ENCODE measurements at regions not wholly inside any gene's neighbourhood (a gene's known extent, or its start where the extent isn't known, plus 50 kb on each side); places are given as distances from the start of the nearest gene placed in this dataset.
"Not testable (repeated sequence)": the region's sequence is repeated elsewhere in the genome, so short reads cannot be mapped to it uniquely, and the experiment has no call there.

GRCh38 chr4:114236171-114236769 is 256.8 kb upstream of the ARSJ start:
- no peak for ATAC-seq (replicated peaks; ENCODE audit: extremely low read depth, poor library complexity, severe bottlenecking)
- no peak overlapping the region for H3K27ac Mint-ChIP-seq (ENCODE audit: low read depth)
- no peaks in the 10 kb centered on the region for H3K36me3 Mint-ChIP-seq (ENCODE audit: insufficient read depth)
- no peak for DNase-seq (ENCODE audit: low spot score in 2 of 2)
- H3K4me1 Mint-ChIP-seq = no peaks in the 10 kb centered on the region
- no peak overlapping the region for H3K4me3 Mint-ChIP-seq
- no peaks in the 10 kb centered on the region for H3K27me3 Mint-ChIP-seq
- no peaks in the 10 kb centered on the region for H3K9me3 Mint-ChIP-seq

- no peak for DNase-seq (ENCODE audit: low spot score in 2 of 2)
These were observed 258.6 kb upstream of the ARSJ start for GRCh38 chr4:114237997-114238396.

GRCh38 chr4:114249561-114249960 is 270.1 kb upstream of the ARSJ start:
- no peak for ATAC-seq (replicated peaks; ENCODE audit: extremely low read depth, poor library complexity, severe bottlenecking)
- H3K4me3 Mint-ChIP-seq = no peak overlapping the region
- no peak for DNase-seq (ENCODE audit: low spot score in 2 of 2)
- peaks cover 15% of the 10 kb centered on the region for H3K9me3 Mint-ChIP-seq
- no peaks in the 10 kb centered on the region for H3K4me1 Mint-ChIP-seq
- H3K27ac Mint-ChIP-seq (ENCODE audit: low read depth) = no peak overlapping the region
- H3K27me3 Mint-ChIP-seq = peaks cover 9% of the 10 kb centered on the region
- H3K36me3 Mint-ChIP-seq (ENCODE audit: insufficient read depth) = no peaks in the 10 kb centered on the region

More at GRCh38 chr4:114237997-114238396, 258.6 kb upstream of the ARSJ start:
- Mint-ChIP-seq H3K4me3 (no peak overlapping the region), H3K9me3 (no peaks in the 10 kb centered on the region), H3K27me3 (no peaks in the 10 kb centered on the region), H3K27ac (ENCODE audit: low read depth) (no peak overlapping the region), H3K36me3 (ENCODE audit: insufficient read depth) (no peaks in the 10 kb centered on the region), H3K4me1 (no peaks in the 10 kb centered on the region)
- ATAC-seq (replicated peaks; ENCODE audit: extremely low read depth, poor library complexity, severe bottlenecking) = no peak

- H3K36me3 Mint-ChIP-seq (ENCODE audit: insufficient read depth) = no peaks in the 10 kb centered on the region
- no peak for DNase-seq (ENCODE audit: low spot score in 2 of 2)
- no peak for ATAC-seq (replicated peaks; ENCODE audit: extremely low read depth, poor library complexity, severe bottlenecking)
- peaks cover 9% of the 10 kb centered on the region for H3K27me3 Mint-ChIP-seq
- H3K4me1 Mint-ChIP-seq = no peaks in the 10 kb centered on the region
- peaks cover 15% of the 10 kb centered on the region for H3K9me3 Mint-ChIP-seq
- H3K27ac Mint-ChIP-seq (ENCODE audit: low read depth) = no peak overlapping the region
- H3K4me3 Mint-ChIP-seq = no peak overlapping the region
These were observed 270.5 kb upstream of the ARSJ start for GRCh38 chr4:114249976-114250375.

GRCh38 chr4:114250439-114250891 is 271.0 kb upstream of the ARSJ start:
- no peak for ATAC-seq (replicated peaks; ENCODE audit: extremely low read depth, poor library complexity, severe bottlenecking)

GRCh38 chr4:114251020-114251419 is 271.6 kb upstream of the ARSJ start:
- no peak overlapping the region for H3K4me3 Mint-ChIP-seq
- no peak overlapping the region for H3K27ac Mint-ChIP-seq (ENCODE audit: low read depth)
- H3K27me3 Mint-ChIP-seq = peaks cover 9% of the 10 kb centered on the region
- H3K4me1 Mint-ChIP-seq = no peaks in the 10 kb centered on the region
- DNase-seq (ENCODE audit: low spot score in 2 of 2) (no peak), ATAC-seq (replicated peaks; ENCODE audit: extremely low read depth, poor library complexity, severe bottlenecking) (no peak)
- H3K36me3 Mint-ChIP-seq (ENCODE audit: insufficient read depth) = no peaks in the 10 kb centered on the region
- H3K9me3 Mint-ChIP-seq = peaks cover 15% of the 10 kb centered on the region

More at GRCh38 chr4:114250439-114250891, 271.0 kb upstream of the ARSJ start:
- Mint-ChIP-seq H3K4me3 (no peak overlapping the region), H3K4me1 (no peaks in the 10 kb centered on the region), H3K27me3 (peaks cover 9% of the 10 kb centered on the region), H3K9me3 (peaks cover 15% of the 10 kb centered on the region), H3K36me3 (ENCODE audit: insufficient read depth) (no peaks in the 10 kb centered on the region), H3K27ac (ENCODE audit: low read depth) (no peak overlapping the region)
- no peak for DNase-seq (ENCODE audit: low spot score in 2 of 2)

GRCh38 chr4:114252499-114252898 is 273.1 kb upstream of the ARSJ start:
- DNase-seq (ENCODE audit: low spot score in 2 of 2) = no peak
- Mint-ChIP-seq H3K27ac (ENCODE audit: low read depth) (no peak overlapping the region), H3K4me1 (no peaks in the 10 kb centered on the region), H3K9me3 (peaks cover 15% of the 10 kb centered on the region), H3K4me3 (no peak overlapping the region), H3K36me3 (ENCODE audit: insufficient read depth) (no peaks in the 10 kb centered on the region), H3K27me3 (peaks cover 9% of the 10 kb centered on the region)
- no peak for ATAC-seq (replicated peaks; ENCODE audit: extremely low read depth, poor library complexity, severe bottlenecking)

- no peaks in the 10 kb centered on the region for H3K27me3 Mint-ChIP-seq
- DNase-seq (ENCODE audit: low spot score in 2 of 2) (no peak), ATAC-seq (replicated peaks; ENCODE audit: extremely low read depth, poor library complexity, severe bottlenecking) (no peak)
- H3K36me3 Mint-ChIP-seq (ENCODE audit: insufficient read depth) = no peaks in the 10 kb centered on the region
- no peaks in the 10 kb centered on the region for H3K4me1 Mint-ChIP-seq
- H3K27ac Mint-ChIP-seq (ENCODE audit: low read depth) = no peak overlapping the region
- H3K4me3 Mint-ChIP-seq = no peak overlapping the region
- peaks cover 6% of the 10 kb centered on the region for H3K9me3 Mint-ChIP-seq
These were observed 278.1 kb upstream of the ARSJ start for GRCh38 chr4:114257501-114257900.

- H3K9me3 Mint-ChIP-seq; H3K4me3 Mint-ChIP-seq; DNase-seq (ENCODE audit: low spot score in 2 of 2); H3K27ac Mint-ChIP-seq (ENCODE audit: low read depth); ATAC-seq (replicated peaks; ENCODE audit: extremely low read depth, poor library complexity, severe bottlenecking); H3K27me3 Mint-ChIP-seq; H3K36me3 Mint-ChIP-seq (ENCODE audit: insufficient read depth); H3K4me1 Mint-ChIP-seq: not testable (repeated sequence)
These were observed 283.0 kb upstream of the ARSJ start for GRCh38 chr4:114262421-114262820.

GRCh38 chr4:114263233-114263632 is 283.8 kb upstream of the ARSJ start:
- no peaks in the 10 kb centered on the region for H3K27me3 Mint-ChIP-seq
- no peak for ATAC-seq (replicated peaks; ENCODE audit: extremely low read depth, poor library complexity, severe bottlenecking)
- H3K4me1 Mint-ChIP-seq = no peaks in the 10 kb centered on the region
- H3K36me3 Mint-ChIP-seq (ENCODE audit: insufficient read depth) = no peaks in the 10 kb centered on the region
- no peaks in the 10 kb centered on the region for H3K9me3 Mint-ChIP-seq
- no peak overlapping the region for H3K27ac Mint-ChIP-seq (ENCODE audit: low read depth)
- no peak for DNase-seq (ENCODE audit: low spot score in 2 of 2)
- no peak overlapping the region for H3K4me3 Mint-ChIP-seq

- H3K27me3 Mint-ChIP-seq = no peaks in the 10 kb centered on the region
- DNase-seq (ENCODE audit: low spot score in 2 of 2) (no peak), ATAC-seq (replicated peaks; ENCODE audit: extremely low read depth, poor library complexity, severe bottlenecking) (no peak)
- H3K4me3 Mint-ChIP-seq = no peak overlapping the region
- no peaks in the 10 kb centered on the region for H3K4me1 Mint-ChIP-seq
- H3K36me3 Mint-ChIP-seq (ENCODE audit: insufficient read depth) = no peaks in the 10 kb centered on the region
- H3K27ac Mint-ChIP-seq (ENCODE audit: low read depth) = no peak overlapping the region
- no peaks in the 10 kb centered on the region for H3K9me3 Mint-ChIP-seq
These were observed 285.0 kb upstream of the ARSJ start for GRCh38 chr4:114264452-114264851.

- Mint-ChIP-seq H3K4me3 (no peak overlapping the region), H3K36me3 (ENCODE audit: insufficient read depth) (no peaks in the 10 kb centered on the region), H3K4me1 (no peaks in the 10 kb centered on the region), H3K9me3 (no peaks in the 10 kb centered on the region), H3K27me3 (no peaks in the 10 kb centered on the region), H3K27ac (ENCODE audit: low read depth) (no peak overlapping the region)
- ATAC-seq (replicated peaks; ENCODE audit: extremely low read depth, poor library complexity, severe bottlenecking) = no peak
- no peak for DNase-seq (ENCODE audit: low spot score in 2 of 2)
These were observed 285.4 kb upstream of the ARSJ start for GRCh38 chr4:114264877-114265291.

GRCh38 chr4:114265342-114265741 is 285.9 kb upstream of the ARSJ start:
- no peaks in the 10 kb centered on the region for H3K9me3 Mint-ChIP-seq
- no peaks in the 10 kb centered on the region for H3K27me3 Mint-ChIP-seq
- ATAC-seq (replicated peaks; ENCODE audit: extremely low read depth, poor library complexity, severe bottlenecking) (no peak), DNase-seq (ENCODE audit: low spot score in 2 of 2) (no peak)
- H3K4me1 Mint-ChIP-seq = no peaks in the 10 kb centered on the region
- no peaks in the 10 kb centered on the region for H3K36me3 Mint-ChIP-seq (ENCODE audit: insufficient read depth)
- no peak overlapping the region for H3K4me3 Mint-ChIP-seq
- H3K27ac Mint-ChIP-seq (ENCODE audit: low read depth) = no peak overlapping the region

Measured in central memory CD8-positive, alpha-beta T cell (primary cell).